OCI-LY1 (cell line): ENCODE measurements at regions not wholly inside any gene's neighbourhood (a gene's known extent, or its start where the extent isn't known, plus 50 kb on each side); places are given as distances from the start of the nearest gene placed in this dataset.

ENCODE experiments used
- H2AFZ ChIP-seq: fragments of 200-600 bp; sonication (generic), shearing (Covaris generic); 2 replicates; pipeline ENCODE4 v1.6.0; 2014; ENCODE audit warnings: antibody characterized with exemption, mild to moderate bottlenecking, low read length
- H3F3A ChIP-seq: fragments of 200-600 bp; sonication (generic), shearing (Covaris generic); 2 replicates; pipeline ENCODE4 v1.6.0; 2014; ENCODE audit warnings: mild to moderate bottlenecking, antibody characterized with exemption, low read length, moderate library complexity; ENCODE audit not compliant: insufficient read depth
- H3K27ac ChIP-seq: fragments of 200-600 bp; sonication (generic); 2 replicates; pipeline ENCODE4 v1.5.1; 2014; ENCODE audit warnings: low read length, mixed run types, mild to moderate bottlenecking, low read depth; ENCODE audit not compliant: poor library complexity, severe bottlenecking
- H3K27me3 ChIP-seq: fragments of 200-600 bp; sonication (generic); 2 replicates; pipeline ENCODE4 v1.6.0; 2014; ENCODE audit warnings: antibody characterized with exemption, mild to moderate bottlenecking, low read length, moderate library complexity; ENCODE audit not compliant: insufficient read depth
- H3K36me3 ChIP-seq: fragments of 200-600 bp; sonication (generic); 2 replicates; pipeline ENCODE4 v1.6.1; 2014; ENCODE audit warnings: mild to moderate bottlenecking, antibody characterized with exemption, low read length, moderate library complexity, mixed read lengths; ENCODE audit not compliant: insufficient read depth
- H3K4me1 ChIP-seq: fragments of 200-600 bp; sonication (generic); 2 replicates; pipeline ENCODE4 v1.5.1; 2014; ENCODE audit warnings: mild to moderate bottlenecking, low read length, moderate library complexity; ENCODE audit not compliant: insufficient read depth, severe bottlenecking
- H3K4me2 ChIP-seq: fragments of 200-600 bp; sonication (generic), shearing (Covaris generic); 2 replicates; pipeline ENCODE4 v1.6.1; 2014; ENCODE audit warnings: low read length
- H3K4me3 ChIP-seq: fragments of 200-600 bp; sonication (generic); 2 replicates; pipeline ENCODE4 v1.5.1; 2014; ENCODE audit warnings: low read length, low read depth, mild to moderate bottlenecking, mixed read lengths; ENCODE audit not compliant: poor library complexity, severe bottlenecking
- H3K79me2 ChIP-seq: fragments of 200-600 bp; shearing (Covaris generic); 2 replicates; pipeline ENCODE4 v1.6.1; 2016; ENCODE audit warnings: mixed run types, low read length, mixed read lengths; ENCODE audit not compliant: insufficient read depth
- H3K9ac ChIP-seq: fragments of 200-600 bp; sonication (generic), shearing (Covaris generic); 2 replicates; pipeline ENCODE4 v1.6.1; 2014; ENCODE audit warnings: mild to moderate bottlenecking, low read length, mixed read lengths
- H3K9me2 ChIP-seq: fragments of 200-600 bp; sonication (generic), shearing (Covaris generic); 2 replicates; pipeline ENCODE4 v1.6.1; 2014; ENCODE audit warnings: low read depth, mild to moderate bottlenecking, low read length, mixed read lengths
- H3K9me3 ChIP-seq: fragments of 200-600 bp; shearing (Covaris generic); 2 replicates; pipeline ENCODE4 v1.6.1; 2014; ENCODE audit warnings: low read length, mixed read lengths
- H4K20me1 ChIP-seq: fragments of 200-600 bp; sonication (generic), shearing (Covaris generic); 2 replicates; pipeline ENCODE4 v1.6.0; 2016; ENCODE audit warnings: mild to moderate bottlenecking, low read length; ENCODE audit not compliant: insufficient read depth
- CTCF ChIP-seq: fragments of 200-600 bp; sonication (generic), shearing (Covaris generic); IDR thresholded peaks from 2 replicates; pipeline ENCODE4 v1.5.1; 2017; ENCODE audit warnings: mild to moderate bottlenecking, antibody characterized with exemption, low read length, moderate library complexity, mixed read lengths
- EZH2 ChIP-seq: fragments of 200-600 bp; sonication (generic), shearing (Covaris generic); IDR thresholded peaks from 2 replicates; pipeline ENCODE4 v1.8.0; 2017; ENCODE audit warnings: borderline replicate concordance, mixed run types, mild to moderate bottlenecking, antibody characterized with exemption, low read length, moderate library complexity, mixed read lengths

DNA sequence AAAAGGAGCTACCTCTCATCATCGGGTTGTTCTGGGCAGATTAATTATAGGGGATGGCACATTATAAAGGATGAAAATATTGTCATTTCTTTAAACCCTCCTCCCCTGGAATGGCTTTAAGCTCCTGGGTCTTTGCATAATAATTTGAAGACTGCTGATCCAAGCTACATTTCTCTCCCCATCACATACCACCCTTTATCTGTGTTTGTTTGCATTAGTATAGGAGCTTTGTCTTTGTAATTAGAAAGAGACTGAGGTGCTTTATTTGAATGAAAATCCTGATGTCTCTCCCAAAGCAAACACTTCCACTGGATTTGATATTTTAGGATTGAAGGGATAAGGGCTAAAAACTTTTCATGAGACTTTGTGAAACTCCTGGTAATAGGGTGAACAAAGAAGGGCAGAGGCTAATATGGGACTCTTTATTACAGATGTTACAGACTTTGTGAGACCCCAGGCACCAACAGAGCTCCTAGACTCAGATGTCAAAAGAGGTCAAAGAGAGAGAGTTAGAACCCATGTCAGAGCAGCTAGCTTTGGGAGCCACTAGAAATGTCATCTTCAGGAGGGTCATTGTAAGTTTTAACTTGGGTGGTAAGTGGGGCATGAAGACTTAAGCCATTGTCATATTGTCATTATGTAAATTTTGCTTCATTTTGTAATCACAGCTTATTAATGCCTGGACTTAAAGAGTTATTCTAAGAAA, 75.3 kb upstream of the RXFP2 start:
- Histone ChIP-seq H3K79me2 (no peaks in the 10 kb centered on the region), H3K27me3 (no peaks in the 10 kb centered on the region), H3K4me3 (no peak overlapping the region), H4K20me1 (no peaks in the 10 kb centered on the region), H3K4me1 (no peaks in the 10 kb centered on the region), H3K9me3 (no peaks in the 10 kb centered on the region), H3K4me2 (no peak overlapping the region), H3K9ac (no peak overlapping the region), H3K27ac (no peak overlapping the region), H2AFZ (no peak overlapping the region), H3K9me2 (no peaks in the 10 kb centered on the region), H3F3A (no peaks in the 10 kb centered on the region), H3K36me3 (no peaks in the 10 kb centered on the region)
- TF ChIP-seq CTCF (no peak), EZH2 (no peak)

DNA sequence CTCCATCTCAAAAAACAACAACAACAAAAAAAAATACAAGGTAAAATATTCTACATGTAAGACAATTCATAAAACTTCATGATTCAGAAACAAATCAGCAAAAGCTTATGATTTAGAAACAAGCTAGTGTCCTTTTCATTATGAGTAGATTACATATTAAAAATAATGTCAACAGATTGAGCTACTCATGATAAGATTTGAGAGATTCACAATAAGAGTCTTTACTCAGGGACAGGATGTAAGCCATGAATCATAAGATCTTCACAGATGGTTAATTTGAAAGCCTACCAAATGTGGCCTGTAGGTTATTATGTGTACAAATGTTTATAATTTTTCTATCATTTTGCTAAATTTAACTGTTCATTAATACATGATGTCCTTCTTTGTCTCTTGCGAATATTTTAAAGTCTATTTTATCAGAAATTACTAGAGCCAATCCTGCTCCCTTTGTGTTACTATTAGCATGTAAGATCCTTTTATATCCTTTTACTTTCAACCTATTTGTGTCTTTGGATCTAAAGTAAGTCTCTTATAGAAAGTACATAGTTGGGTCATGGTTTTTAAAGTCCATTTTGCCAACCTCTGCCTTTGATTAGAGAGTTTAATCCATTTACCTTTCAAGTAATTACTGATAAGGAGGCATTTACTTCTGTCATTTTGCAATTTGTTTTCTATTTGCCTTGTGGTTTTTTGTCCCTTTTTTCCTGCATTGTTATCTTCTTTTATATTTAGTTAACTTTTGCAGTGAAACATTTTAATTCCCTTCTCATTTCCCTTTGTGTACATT, 68.3 kb upstream of the RXFP2 start:
- H3K9me3 ChIP-seq = no peaks in the 10 kb centered on the region
- H3K36me3 ChIP-seq = no peaks in the 10 kb centered on the region
- H3K9me2 ChIP-seq = no peaks in the 10 kb centered on the region
- no peaks in the 10 kb centered on the region for H3F3A ChIP-seq
- no peak overlapping the region for H3K27ac ChIP-seq
- H3K9ac ChIP-seq = no peak overlapping the region
- H4K20me1 ChIP-seq = no peaks in the 10 kb centered on the region
- H3K4me2 ChIP-seq = no peak overlapping the region
- H3K79me2 ChIP-seq = no peaks in the 10 kb centered on the region
- H3K27me3 ChIP-seq = no peaks in the 10 kb centered on the region
- TF ChIP-seq EZH2 (no peak), CTCF (no peak)
- no peaks in the 10 kb centered on the region for H3K4me1 ChIP-seq
- no peak overlapping the region for H3K4me3 ChIP-seq
- no peak overlapping the region for H2AFZ ChIP-seq

GRCh38 chr13:31674051-31674450, 65.3 kb upstream of the RXFP2 start:
- H3K4me1 ChIP-seq = no peaks in the 10 kb centered on the region
- no peak overlapping the region for H3K4me3 ChIP-seq
- no peaks in the 10 kb centered on the region for H4K20me1 ChIP-seq
- H3K9me3 ChIP-seq = no peaks in the 10 kb centered on the region
- no peak overlapping the region for H3K27ac ChIP-seq
- no peak overlapping the region for H3K9ac ChIP-seq
- no peaks in the 10 kb centered on the region for H3F3A ChIP-seq
- no peak overlapping the region for H2AFZ ChIP-seq
- no peak for TF ChIP-seq CTCF
- no peak for TF ChIP-seq EZH2
- no peak overlapping the region for H3K4me2 ChIP-seq
- H3K79me2 ChIP-seq = no peaks in the 10 kb centered on the region
- no peaks in the 10 kb centered on the region for H3K9me2 ChIP-seq
- H3K27me3 ChIP-seq = no peaks in the 10 kb centered on the region
- no peaks in the 10 kb centered on the region for H3K36me3 ChIP-seq
